B cell (primary cell): ENCODE measurements at regions not wholly inside any gene's neighbourhood (a gene's known extent, or its start where the extent isn't known, plus 50 kb on each side); places are given as distances from the start of the nearest gene placed in this dataset.

Experiments used
- CTCF ChIP-seq: fragments of 200-600 bp; IDR thresholded peaks from one replicate; pipeline ENCODE4 v1.8.0; 2022; ENCODE audit warnings: antibody characterized with exemption, mild to moderate bottlenecking
- EZH2 ChIP-seq: IDR thresholded peaks from 2 replicates; pipeline ENCODE4 v1.6.1; 2012; ENCODE audit warnings: borderline replicate concordance, low read depth, mild to moderate bottlenecking, moderate library complexity, low read length; ENCODE audit not compliant: insufficient read depth, poor library complexity, severe bottlenecking

GRCh38 chr10:128861018-128861901 is 605.8 kb upstream of the MGMT start:
- no peak for TF ChIP-seq EZH2
- TF ChIP-seq CTCF: no peak
